ENCODE measurements at regions not wholly inside any gene's neighbourhood (a gene's known extent, or its start where the extent isn't known, plus 50 kb on each side); places are given as distances from the start of the nearest gene placed in this dataset.

DNA sequence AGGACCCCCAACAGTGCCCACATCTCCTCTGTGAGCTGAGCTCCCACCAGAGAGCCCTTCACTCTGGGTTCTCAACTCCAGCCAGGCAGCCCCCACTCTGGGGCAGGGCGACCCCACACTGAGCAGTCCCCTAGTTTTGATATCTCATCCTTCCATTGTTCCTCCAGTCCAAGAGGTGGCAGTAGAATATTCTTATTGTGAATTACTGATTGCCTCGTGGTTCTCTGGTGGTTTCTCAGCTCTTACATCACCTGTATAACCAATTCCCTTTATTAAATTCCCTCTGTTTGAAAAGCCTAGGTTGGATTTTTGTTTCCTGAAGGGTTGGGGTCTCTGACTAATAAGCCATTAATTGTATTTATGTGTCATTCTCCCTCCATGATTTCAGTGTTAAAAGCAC, 407.5 kb downstream of the SETD4 start:
- TF ChIP-seq POLR2A (IDR thresholded peaks at IDR 0.05; ENCODE audit: insufficient read depth in 1 of 2, low read depth in 2 of 2, low read length in 2 of 2): no peak
- TF ChIP-seq POLR2AphosphoS5 (IDR thresholded peaks at IDR 0.05; ENCODE audit: low read depth, low read length): no peak
- TF ChIP-seq ASH2L (IDR thresholded peaks at IDR 0.05; ENCODE audit: insufficient read length, low read depth, low read length): no peak
- TF ChIP-seq NR3C1 (CRISPR knock-in tag; IDR thresholded peaks at IDR 0.05): no peak
- no peak for TF ChIP-seq ZNF282 (IDR thresholded peaks at IDR 0.05; ENCODE audit: partially characterized antibody)
- TF ChIP-seq TAF1 (CRISPR knock-in tag; IDR thresholded peaks at IDR 0.05): no peak
- TF ChIP-seq, protein P1, sequence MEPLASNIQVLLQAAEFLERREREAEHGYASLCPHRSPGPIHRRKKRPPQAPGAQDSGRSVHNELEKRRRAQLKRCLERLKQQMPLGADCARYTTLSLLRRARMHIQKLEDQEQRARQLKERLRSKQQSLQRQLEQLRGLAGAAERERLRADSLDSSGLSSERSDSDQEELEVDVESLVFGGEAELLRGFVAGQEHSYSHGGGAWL (CRISPR knock-in tag; IDR thresholded peaks at IDR 0.05): no peak
- no peak for TF ChIP-seq PREB (CRISPR knock-in tag; IDR thresholded peaks at IDR 0.05)
- TF ChIP-seq NR2C2 (CRISPR knock-in tag; IDR thresholded peaks at IDR 0.05; ENCODE audit: borderline replicate concordance): no peak
- no peak for TF ChIP-seq ELF4 (CRISPR knock-in tag; IDR thresholded peaks at IDR 0.05; ENCODE audit: borderline replicate concordance)
- TF ChIP-seq RNF2 (conservative IDR thresholded peaks at IDR 0.05; ENCODE audit: low read depth): no peak

Data from HepG2 (cell line).